Right ventricle myocardium superior (tissue), 1 donor: ENCODE measurements at regions not wholly inside any gene's neighbourhood (a gene's known extent, or its start where the extent isn't known, plus 50 kb on each side); places are given as distances from the start of the nearest gene placed in this dataset.

Experiments
- ATAC-seq: fragments of 200-7000 bp; cut with Tn5 transposase; one replicate; pipeline ENCODE4 v1.9.1; 2020; ENCODE audit warnings: mild to moderate bottlenecking; ENCODE audit not compliant: poor library complexity
- DNase-seq: peaks from one replicate; pipeline ENCODE4 v3.0.0-alpha.2; 2020
- intact Hi-C: fragments of 100-400 bp; cut with DNase I; formaldehyde crosslinking; loops from one replicate; pipeline ENCODE4 v1.11.2; 2022
- donor health status: DM: no; HTN: yes; CAD: no; lungs with severe emphysema.

DNA sequence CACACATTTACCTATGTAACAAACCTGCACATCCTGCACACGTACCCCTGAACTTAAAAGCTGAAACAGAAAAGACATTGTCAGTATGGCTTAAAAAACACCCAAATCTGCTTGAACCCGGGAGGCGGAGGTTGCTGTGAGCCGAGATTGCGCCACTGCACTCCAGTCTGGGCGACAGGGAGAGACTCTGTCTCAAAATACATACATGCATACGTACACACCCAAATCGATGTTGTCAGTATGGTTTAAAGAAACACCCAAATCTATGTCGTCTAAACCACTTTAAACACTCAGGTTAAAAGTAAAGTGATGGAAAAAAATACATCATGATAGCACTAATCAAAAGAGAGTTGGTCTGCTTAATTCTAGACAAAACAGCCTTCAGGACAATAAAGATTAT lies 257.5 kb downstream of the RPRM start:
- intact Hi-C loops, result no loop called here
- DNase-seq, result no peak
- ATAC-seq, result no peak

- no peak for DNase-seq
- ATAC-seq, result no peak
- intact Hi-C loops, result no loop called here
Observed at GRCh38 chr2:153218851-153219250, 259.7 kb downstream of the RPRM start.

DNA sequence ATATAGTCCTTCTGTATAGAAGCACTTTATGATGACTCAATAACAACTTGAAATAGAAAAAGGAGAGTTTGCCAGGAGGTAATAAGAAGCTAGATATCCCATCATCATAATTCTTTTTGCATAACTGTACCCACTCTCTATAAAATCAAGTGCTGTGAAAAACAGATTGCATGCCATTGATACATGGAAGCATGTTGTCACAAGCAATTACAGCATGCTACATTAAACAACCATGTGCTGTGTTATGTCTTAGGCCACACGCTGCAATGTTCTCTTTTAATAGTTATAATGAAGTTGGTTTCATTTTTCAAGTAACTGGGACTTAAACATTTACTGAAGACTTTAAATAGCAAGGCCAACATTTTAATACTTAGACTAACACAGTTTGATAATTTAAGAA lies 264.2 kb downstream of the RPRM start:
- DNase-seq (no peak), ATAC-seq (no peak)
- intact Hi-C loops, result no loop called here

GRCh38 chr2:153213022-153213421 lies 265.5 kb downstream of the RPRM start:
- ATAC-seq, result no peak

DNA sequence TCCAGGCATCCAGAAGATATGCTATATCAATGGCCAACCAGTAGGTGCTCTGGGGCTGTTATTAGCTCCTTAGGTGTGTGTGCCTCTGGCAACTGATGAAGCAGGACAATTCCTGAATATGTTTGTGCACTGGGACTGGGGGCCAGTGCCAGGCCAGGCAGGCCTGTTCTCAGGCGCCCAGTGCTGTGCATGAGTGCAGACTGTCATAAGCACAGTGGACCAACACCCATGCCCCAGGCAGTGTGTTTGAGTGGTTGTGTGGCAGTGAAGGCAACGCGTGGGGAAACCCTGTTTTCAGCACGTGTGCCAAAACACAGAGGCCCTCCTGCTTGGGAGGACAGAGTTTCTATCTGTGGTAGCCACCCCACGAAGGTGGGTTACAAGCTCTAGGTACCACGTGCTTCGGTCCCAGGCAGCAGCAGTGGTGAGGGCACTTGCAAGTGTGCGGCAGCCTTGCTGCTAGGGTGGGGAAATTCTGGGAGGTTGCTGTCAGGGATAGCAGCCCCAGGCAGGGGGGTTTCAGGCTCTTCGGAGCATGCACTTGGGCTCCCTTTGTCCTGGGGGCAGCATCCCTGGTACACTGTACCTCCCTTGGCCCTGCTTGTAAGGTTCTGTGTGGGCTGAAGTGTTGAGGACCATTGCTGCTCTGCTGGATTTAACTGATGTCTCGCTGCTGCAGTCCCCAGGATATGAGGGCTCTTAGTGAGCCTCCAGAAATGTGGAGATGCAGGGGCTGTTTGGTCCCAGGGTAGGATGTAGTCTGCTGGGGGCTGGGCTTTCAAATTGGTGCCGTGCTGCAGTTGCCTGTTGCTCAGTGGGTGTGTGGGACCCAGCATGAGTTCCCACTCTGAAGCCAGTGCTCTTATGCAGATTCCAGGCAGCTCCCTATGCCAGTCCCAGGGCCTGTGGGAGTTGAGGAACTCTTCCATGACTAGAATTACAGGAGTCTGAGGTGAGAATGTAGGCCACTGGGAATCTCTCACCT lies 280.9 kb downstream of the RPRM start:
- ATAC-seq (no peak), DNase-seq (no peak)
- intact Hi-C loops, result no loop called here

More at GRCh38 chr2:153213022-153213421, 265.5 kb downstream of the RPRM start:
- DNase-seq, result no peak
- intact Hi-C loops, result no loop called here

DNA sequence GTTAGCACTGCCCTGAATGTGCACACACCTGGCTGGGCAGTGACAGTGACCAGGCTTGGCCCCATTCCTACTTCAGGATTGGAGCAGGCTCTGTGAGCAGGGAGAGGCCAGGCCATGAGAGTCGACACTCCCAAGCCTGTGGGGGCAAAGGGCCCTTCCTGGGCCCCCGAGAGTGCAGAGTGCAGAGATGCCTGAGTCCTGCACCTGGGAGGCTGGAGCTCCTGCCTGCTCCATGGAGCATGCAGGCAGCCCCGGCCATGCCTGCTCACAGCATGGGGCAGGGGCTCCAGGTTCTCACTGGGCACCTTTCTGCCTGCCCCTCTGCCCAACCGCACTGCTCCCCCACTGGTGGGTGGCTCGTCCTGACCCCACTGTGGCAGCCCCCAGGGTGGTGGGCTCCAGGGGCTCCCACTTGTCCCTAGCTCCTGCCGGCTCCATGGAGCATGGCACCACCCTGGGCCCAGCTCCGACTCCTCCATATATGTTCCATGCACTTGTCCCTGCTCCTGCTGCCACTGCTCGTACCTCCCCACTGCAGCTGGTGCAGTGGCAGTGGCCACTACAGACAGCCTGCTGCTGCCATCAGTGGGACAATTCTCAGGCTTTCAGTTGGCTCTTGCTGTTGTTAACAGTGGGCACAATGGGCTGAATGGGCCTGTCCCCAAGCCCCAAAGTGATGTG lies 282.0 kb downstream of the RPRM start:
- intact Hi-C loops, result no loop called here
- DNase-seq (peak; percentile 23), ATAC-seq (no peak)

- DNase-seq, result no peak
- intact Hi-C loops, result no loop called here
- no peak for ATAC-seq
Observed at GRCh38 chr2:153195342-153195741, 283.2 kb downstream of the RPRM start.

DNA sequence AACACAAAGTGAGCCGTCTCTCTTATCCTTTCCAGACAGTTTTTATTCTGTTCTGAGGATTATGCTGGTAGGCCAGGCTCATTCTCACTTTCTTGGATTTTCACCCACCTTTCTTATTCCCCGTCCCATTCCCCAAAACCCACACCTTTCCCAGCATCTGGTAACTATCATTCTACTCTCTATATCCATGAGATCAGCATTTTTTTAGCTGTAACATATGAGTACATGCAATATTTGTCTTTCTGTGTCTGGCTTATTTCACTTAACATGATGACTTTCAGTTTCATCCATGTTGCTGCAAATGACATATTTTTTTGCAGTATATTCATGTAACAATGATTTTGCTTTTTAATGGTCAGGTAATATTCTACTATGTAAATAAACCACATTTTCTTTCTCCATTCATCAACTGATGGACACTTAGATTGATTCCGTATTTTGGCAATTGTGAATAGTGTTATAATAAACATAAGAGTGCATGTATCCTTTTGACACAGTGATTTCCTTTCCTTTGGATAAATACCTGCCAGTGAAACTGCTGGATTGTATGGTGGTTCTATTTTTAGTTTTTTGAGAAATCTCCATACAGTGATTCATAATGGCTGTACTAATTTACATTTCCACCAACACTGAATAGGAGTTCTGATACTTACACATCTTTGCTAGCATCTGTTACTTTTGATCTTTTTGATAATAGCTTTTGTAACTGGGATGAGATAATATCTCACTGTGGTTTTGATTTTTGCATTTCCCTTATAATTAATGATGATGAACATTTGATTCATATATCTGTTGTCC lies 289.3 kb downstream of the RPRM start:
- intact Hi-C loops, result no loop called here
- DNase-seq (no peak), ATAC-seq (no peak)

GRCh38 chr2:153179808-153180207 lies 298.8 kb downstream of the RPRM start:
- ATAC-seq, result no peak
- intact Hi-C loops, result no loop called here
- no peak for DNase-seq

- intact Hi-C loops, result no loop called here
- no peak for ATAC-seq
- DNase-seq, result no peak
Observed at GRCh38 chr2:153169609-153170008, 309.0 kb downstream of the RPRM start.

DNA sequence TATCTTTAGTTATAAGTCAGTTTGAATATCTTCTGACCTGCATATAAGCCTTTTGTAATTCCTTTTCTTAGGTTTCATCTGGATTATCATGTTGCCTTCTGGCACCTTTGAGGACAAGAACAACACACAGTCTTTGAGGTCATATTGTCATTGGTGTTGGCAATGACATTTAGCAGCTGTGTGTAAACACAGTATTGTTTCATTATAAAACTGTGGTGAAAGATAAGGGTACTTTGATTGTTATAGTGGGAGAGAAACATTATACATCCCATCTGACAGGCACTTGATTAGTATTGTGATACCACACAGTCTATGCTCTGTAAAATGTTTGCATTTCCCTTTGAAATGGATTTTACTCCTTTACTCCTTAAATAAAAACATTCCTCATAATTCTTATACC lies 313.5 kb downstream of the RPRM start:
- ATAC-seq (no peak), DNase-seq (no peak)
- intact Hi-C loops, result no loop called here

- intact Hi-C loops, result no loop called here
- ATAC-seq (no peak), DNase-seq (no peak)
Observed at GRCh38 chr2:153163055-153163454, 315.5 kb downstream of the RPRM start.

DNA sequence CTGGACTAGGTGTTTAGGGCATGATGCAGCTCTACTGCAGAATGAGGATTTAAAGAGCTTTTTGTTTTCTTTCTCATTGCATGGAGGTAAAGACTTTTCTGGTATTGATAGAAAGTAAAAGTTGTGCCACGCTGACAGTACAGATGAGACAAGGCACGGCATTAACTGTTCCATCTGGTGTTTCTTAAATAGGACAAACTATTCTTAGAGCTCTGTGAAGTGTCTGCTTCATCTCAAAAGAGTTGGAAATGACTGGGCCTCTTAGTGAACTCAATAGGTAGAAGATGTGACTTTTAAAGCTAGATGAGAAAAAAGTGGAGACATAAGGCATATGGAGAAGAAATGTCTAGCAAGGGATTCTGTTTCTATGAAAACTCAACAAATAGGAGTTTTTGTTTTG lies 321.8 kb downstream of the RPRM start:
- intact Hi-C loops, result no loop called here
- ATAC-seq, result no peak

DNA sequence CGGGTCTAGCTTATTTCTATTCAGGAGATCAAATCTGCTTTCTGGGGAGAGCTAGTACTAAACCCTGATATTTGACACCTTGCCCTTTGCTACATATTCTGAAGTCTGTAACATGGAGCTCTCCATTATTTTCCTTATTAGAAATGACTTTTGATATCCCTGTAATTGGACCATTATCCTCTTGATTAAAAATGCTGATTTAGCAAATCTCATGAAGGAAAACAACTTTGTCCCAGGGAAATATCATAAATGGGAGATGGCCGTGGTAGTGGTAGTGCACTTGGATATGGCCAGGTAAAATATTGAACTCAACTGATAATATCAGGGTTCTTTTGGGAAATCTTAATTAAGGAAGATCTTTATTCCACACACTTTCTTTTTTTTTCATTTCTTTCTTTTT lies 326.5 kb downstream of the RPRM start:
- DNase-seq, result no peak
- no peak for ATAC-seq
- intact Hi-C loops, result no loop called here

More for the DNA sequence above, 321.8 kb downstream of the RPRM start:
- DNase-seq, result no peak

GRCh38 chr2:153145470-153145978 lies 333.0 kb downstream of the RPRM start:
- DNase-seq (no peak), ATAC-seq (no peak)
- intact Hi-C loops, result no loop called here

DNA sequence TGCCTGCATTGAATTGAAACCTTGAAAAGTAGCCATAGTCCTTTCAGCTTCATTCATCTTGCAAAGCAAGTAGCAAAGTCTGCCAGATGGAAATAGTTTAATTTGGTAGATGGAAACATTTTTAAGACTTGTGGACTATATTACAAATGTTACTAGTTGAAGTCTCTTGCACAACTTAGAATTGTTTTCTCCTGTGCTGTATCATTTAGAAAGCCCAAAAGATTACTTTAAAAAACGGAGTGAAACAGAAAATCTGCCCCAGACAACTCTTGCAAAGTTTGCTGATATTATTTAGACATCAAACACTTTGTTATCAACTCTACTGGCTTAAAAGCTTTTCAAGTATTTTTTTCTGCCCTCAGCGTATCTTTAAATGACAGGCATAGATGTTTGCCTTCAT lies 335.0 kb downstream of the RPRM start:
- no peak for DNase-seq
- intact Hi-C loops, result no loop called here
- no peak for ATAC-seq

DNA sequence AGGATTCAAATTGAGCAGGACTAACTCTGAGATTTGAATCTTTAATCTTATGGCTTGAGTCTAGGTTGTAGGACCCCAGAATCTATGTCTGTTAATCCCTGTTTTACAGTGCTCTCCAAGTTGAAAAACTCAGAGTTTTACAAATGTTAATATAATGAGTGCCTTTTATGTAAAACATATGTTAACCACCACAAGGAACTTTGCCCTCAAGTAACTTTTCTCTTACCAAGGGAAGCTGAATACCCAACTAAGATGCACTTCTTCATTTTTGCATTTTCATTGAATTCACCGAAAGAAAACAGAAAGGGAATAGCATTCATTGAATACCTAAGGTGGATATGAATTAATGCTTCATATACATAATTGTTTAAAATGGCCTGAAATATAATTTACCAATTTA lies 338.1 kb downstream of the RPRM start:
- intact Hi-C loops, result no loop called here
- no peak for DNase-seq
- ATAC-seq, result no peak

GRCh38 chr2:153138651-153139375 lies 339.7 kb downstream of the RPRM start:
- no peak for ATAC-seq

More at GRCh38 chr2:153138651-153139375, 339.7 kb downstream of the RPRM start:
- no peak for DNase-seq
- intact Hi-C loops, result no loop called here
